Keratinocyte (primary cell): ENCODE measurements at regions not wholly inside any gene's neighbourhood (a gene's known extent, or its start where the extent isn't known, plus 50 kb on each side); places are given as distances from the start of the nearest gene placed in this dataset.
A peak's percentile ranks its signal among the peaks of the same experiment; 100 is the strongest.

ENCODE experiments used
- DNase-seq: peaks from one replicate; pipeline ENCODE4 v3.0.0-alpha.2; 2011; ENCODE audit warnings: low read depth, missing footprints, low spot score
- FAIRE-seq: peaks from 2 replicates; lab custom pipeline; 2011; peaks lifted over from hg19 to GRCh38; lab: Jason Lieb, UNC
- H2AFZ ChIP-seq: 2 replicates; pipeline ENCODE4 v1.6.0; 2012; ENCODE audit warnings: low read length, control low read depth, inconsistent platforms; ENCODE audit not compliant: control insufficient read depth
- H3K27ac ChIP-seq: 2 replicates; pipeline ENCODE4 v1.5.1; 2011; ENCODE audit warnings: low read length; ENCODE audit not compliant: control insufficient read depth, insufficient read depth
- H3K27me3 ChIP-seq: 3 replicates; pipeline ENCODE4 v1.6.0; 2011; ENCODE audit warnings: low read length; ENCODE audit not compliant: control insufficient read depth, insufficient read depth; ENCODE audit errors: extremely low read depth
- H3K36me3 ChIP-seq, 2 experiments: 2 replicates in 1 of 2; 3 replicates in 1 of 2; pipeline ENCODE4 v1.5.1; 2011; ENCODE audit warnings: low read length in 2 of 2, mild to moderate bottlenecking in 1 of 2; ENCODE audit not compliant: control insufficient read depth in 2 of 2, insufficient read depth in 2 of 2; ENCODE audit errors: extremely low read depth in 1 of 2
- H3K4me1 ChIP-seq: 3 replicates; pipeline ENCODE4 v1.5.1; 2011; ENCODE audit warnings: low read length; ENCODE audit not compliant: control insufficient read depth, insufficient read depth; ENCODE audit errors: extremely low read depth
- H3K4me2 ChIP-seq: 3 replicates; pipeline ENCODE4 v1.6.0; 2011; ENCODE audit warnings: low read depth, low read length; ENCODE audit not compliant: control insufficient read depth, insufficient read depth; ENCODE audit errors: extremely low read depth
- H3K4me3 ChIP-seq, 3 experiments: fragments of 200-600 bp in 1 of 3; sonication (generic) in 1 of 3; 2 replicates in 2 of 3; 3 replicates in 1 of 3; pipeline ENCODE4 v1.5.1; 2011 to 2016; ENCODE audit warnings: low read length in 3 of 3, mild to moderate bottlenecking in 3 of 3, control low read depth in 2 of 3, inconsistent platforms in 1 of 3, low read depth in 1 of 3, mixed read lengths in 1 of 3, mixed run types in 1 of 3, moderate library complexity in 1 of 3; ENCODE audit not compliant: control insufficient read depth in 2 of 3, insufficient read depth in 2 of 3; ENCODE audit errors: extremely low read depth in 1 of 3
- H3K79me2 ChIP-seq: 2 replicates; pipeline ENCODE4 v1.6.0; 2012; ENCODE audit warnings: low read length; ENCODE audit not compliant: control insufficient read depth, insufficient read depth
- H3K9ac ChIP-seq: 3 replicates; pipeline ENCODE4 v1.6.0; 2011; ENCODE audit warnings: low read length; ENCODE audit not compliant: control insufficient read depth, insufficient read depth; ENCODE audit errors: extremely low read depth
- H3K9me1 ChIP-seq: 3 replicates; pipeline ENCODE4 v1.6.0; 2011; ENCODE audit warnings: low read length; ENCODE audit not compliant: control insufficient read depth, insufficient read depth; ENCODE audit errors: extremely low read depth
- H3K9me3 ChIP-seq: 2 replicates; pipeline ENCODE4 v1.5.1; 2012; ENCODE audit warnings: low read depth, low read length; ENCODE audit not compliant: control insufficient read depth
- H4K20me1 ChIP-seq: 3 replicates; pipeline ENCODE4 v1.6.0; 2011; ENCODE audit warnings: low read length; ENCODE audit not compliant: control insufficient read depth, insufficient read depth; ENCODE audit errors: extremely low read depth
- EZH2 ChIP-seq: IDR thresholded peaks from one replicate; pipeline ENCODE4 v1.6.1; 2012; ENCODE audit warnings: inconsistent platforms, mild to moderate bottlenecking, low read length, moderate library complexity
- dilution Hi-C: fragments of 300-500 bp; cut with MboI; formaldehyde crosslinking; loops from one replicate; pipeline ENCODE4 v1.7.0; 2020; ENCODE audit warnings: low sequenced_read_pairs; ENCODE audit not compliant: extremely low pct_ligation_motif_present
- TF ChIP-seq, protein P1 (sequence below), 3 experiments: IDR thresholded peaks in 1 of 3; conservative IDR thresholded peaks in 1 of 3; optimal IDR thresholded peaks in 1 of 3; 2 replicates in 2 of 3; 3 replicates in 1 of 3; pipeline versions ENCODE3 to v1.5.1; 2011; ENCODE audit warnings: low read length in 3 of 3, mild to moderate bottlenecking in 3 of 3, moderate library complexity in 2 of 3, control low read depth in 1 of 3, inconsistent platforms in 1 of 3; ENCODE audit not compliant: insufficient read depth in 2 of 3; ENCODE audit errors: extremely low read depth in 1 of 3

DNA sequence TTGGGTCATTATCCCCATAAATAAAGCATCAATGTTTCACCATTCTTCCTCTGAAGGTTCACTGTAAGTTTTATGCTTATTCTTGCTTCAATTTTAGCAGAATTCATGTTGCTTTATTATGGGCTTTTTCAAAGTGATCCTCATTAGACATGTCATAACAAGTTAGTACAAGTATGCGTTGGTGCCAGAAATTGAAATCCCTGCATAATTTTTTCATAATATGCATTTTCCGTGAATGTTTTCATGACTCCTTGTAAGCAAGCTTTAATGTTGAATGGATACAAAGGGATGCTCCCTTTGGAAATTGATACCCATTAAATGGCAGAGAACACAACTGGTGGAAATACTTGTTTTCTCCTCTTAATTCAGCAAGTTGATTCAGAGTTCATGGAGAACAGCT is 179.7 kb downstream of the ST6GAL2 start:
- Histone ChIP-seq H3K4me3 (no peak overlapping the region), H3K4me1 (no peaks in the 10 kb centered on the region), H3K9ac (no peak overlapping the region), H4K20me1 (no peaks in the 10 kb centered on the region), H3K79me2 (no peaks in the 10 kb centered on the region), H3K9me1 (no peaks in the 10 kb centered on the region), H3K4me2 (no peak overlapping the region), H3K36me3 (no peaks in the 10 kb centered on the region), H3K27ac (no peak overlapping the region), H3K9me3 (no peaks in the 10 kb centered on the region), H2AFZ (no peak overlapping the region), H3K27me3 (no peaks in the 10 kb centered on the region)
- dilution Hi-C loops, result no loop called here
- TF ChIP-seq, protein P1, sequence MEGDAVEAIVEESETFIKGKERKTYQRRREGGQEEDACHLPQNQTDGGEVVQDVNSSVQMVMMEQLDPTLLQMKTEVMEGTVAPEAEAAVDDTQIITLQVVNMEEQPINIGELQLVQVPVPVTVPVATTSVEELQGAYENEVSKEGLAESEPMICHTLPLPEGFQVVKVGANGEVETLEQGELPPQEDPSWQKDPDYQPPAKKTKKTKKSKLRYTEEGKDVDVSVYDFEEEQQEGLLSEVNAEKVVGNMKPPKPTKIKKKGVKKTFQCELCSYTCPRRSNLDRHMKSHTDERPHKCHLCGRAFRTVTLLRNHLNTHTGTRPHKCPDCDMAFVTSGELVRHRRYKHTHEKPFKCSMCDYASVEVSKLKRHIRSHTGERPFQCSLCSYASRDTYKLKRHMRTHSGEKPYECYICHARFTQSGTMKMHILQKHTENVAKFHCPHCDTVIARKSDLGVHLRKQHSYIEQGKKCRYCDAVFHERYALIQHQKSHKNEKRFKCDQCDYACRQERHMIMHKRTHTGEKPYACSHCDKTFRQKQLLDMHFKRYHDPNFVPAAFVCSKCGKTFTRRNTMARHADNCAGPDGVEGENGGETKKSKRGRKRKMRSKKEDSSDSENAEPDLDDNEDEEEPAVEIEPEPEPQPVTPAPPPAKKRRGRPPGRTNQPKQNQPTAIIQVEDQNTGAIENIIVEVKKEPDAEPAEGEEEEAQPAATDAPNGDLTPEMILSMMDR (optimal IDR thresholded peaks at IDR 0.05 in 1 of 3, IDR thresholded peaks at IDR 0.05 in 1 of 3, conservative IDR thresholded peaks at IDR 0.05 in 1 of 3; ENCODE audit: extremely low read depth in 1 of 3, insufficient read depth in 2 of 3, low read length in 3 of 3), result no peak
- no peak for TF ChIP-seq EZH2
- DNase-seq, result peak; percentile 7
- FAIRE-seq, result no peak

DNA sequence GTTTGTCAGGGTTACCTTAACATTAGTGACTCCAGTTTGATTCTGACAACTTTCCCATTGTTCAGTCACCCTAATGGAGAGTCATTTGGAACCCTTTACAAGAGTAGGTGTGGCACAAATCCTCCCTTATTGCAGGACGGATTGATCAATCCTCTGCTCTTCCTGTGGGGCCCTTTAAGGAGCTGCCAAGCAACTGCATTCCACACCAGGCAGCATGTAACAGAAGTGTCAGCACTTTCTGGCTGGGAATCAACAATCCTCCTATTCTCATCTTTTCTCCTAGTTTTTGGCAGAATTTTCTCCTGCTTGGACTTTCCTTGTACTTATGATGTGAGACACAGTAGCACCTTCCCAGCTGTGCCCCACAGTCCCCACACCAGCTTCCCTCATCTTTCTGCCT is 177.8 kb downstream of the ST6GAL2 start:
- Histone ChIP-seq H3K9me3 (no peaks in the 10 kb centered on the region), H2AFZ (no peak overlapping the region), H3K4me3 (no peak overlapping the region), H3K36me3 (no peaks in the 10 kb centered on the region), H4K20me1 (no peaks in the 10 kb centered on the region), H3K4me2 (no peak overlapping the region), H3K27ac (no peak overlapping the region), H3K4me1 (no peaks in the 10 kb centered on the region), H3K79me2 (no peaks in the 10 kb centered on the region), H3K9me1 (no peaks in the 10 kb centered on the region), H3K9ac (no peak overlapping the region), H3K27me3 (no peaks in the 10 kb centered on the region)
- no peak for TF ChIP-seq EZH2
- TF ChIP-seq, protein P1 (optimal IDR thresholded peaks at IDR 0.05 in 1 of 3, IDR thresholded peaks at IDR 0.05 in 1 of 3, conservative IDR thresholded peaks at IDR 0.05 in 1 of 3; ENCODE audit: extremely low read depth in 1 of 3, insufficient read depth in 2 of 3, low read length in 3 of 3), result no peak
- FAIRE-seq (no peak), DNase-seq (no peak)
- dilution Hi-C loops, result no loop called here
